Ishikawa (cell line): ENCODE measurements at regions not wholly inside any gene's neighbourhood (a gene's known extent, or its start where the extent isn't known, plus 50 kb on each side); places are given as distances from the start of the nearest gene placed in this dataset.

Source experiments
- CEBPB ChIP-seq: IDR thresholded peaks from 2 replicates; pipeline ENCODE4 v1.6.1; 2012
- CREB1 ChIP-seq: IDR thresholded peaks from 2 replicates; pipeline ENCODE4 v1.6.1; 2012; ENCODE audit warnings: low read depth
- FOXM1 ChIP-seq: IDR thresholded peaks from 2 replicates; pipeline ENCODE4 v1.6.1; 2012; ENCODE audit warnings: low read depth, borderline replicate concordance
- NFIC ChIP-seq: IDR thresholded peaks from 2 replicates; pipeline ENCODE4 v1.6.1; 2012
- RAD21 ChIP-seq: IDR thresholded peaks from 2 replicates; pipeline ENCODE4 v1.6.1; 2012; ENCODE audit warnings: low read depth
- YY1 ChIP-seq: IDR thresholded peaks from 2 replicates; pipeline ENCODE4 v1.6.1; 2012; ENCODE audit warnings: low read depth
- TF ChIP-seq, protein P1 (sequence below): IDR thresholded peaks from 2 replicates; pipeline ENCODE4 v1.6.1; 2012
- TF ChIP-seq, protein P2 (sequence below): IDR thresholded peaks from 2 replicates; pipeline ENCODE4 v1.6.1; 2012
- TF ChIP-seq, protein P3 (sequence below): IDR thresholded peaks from 2 replicates; pipeline ENCODE4 v1.6.1; 2012; ENCODE audit warnings: low read depth, mild to moderate bottlenecking

DNA sequence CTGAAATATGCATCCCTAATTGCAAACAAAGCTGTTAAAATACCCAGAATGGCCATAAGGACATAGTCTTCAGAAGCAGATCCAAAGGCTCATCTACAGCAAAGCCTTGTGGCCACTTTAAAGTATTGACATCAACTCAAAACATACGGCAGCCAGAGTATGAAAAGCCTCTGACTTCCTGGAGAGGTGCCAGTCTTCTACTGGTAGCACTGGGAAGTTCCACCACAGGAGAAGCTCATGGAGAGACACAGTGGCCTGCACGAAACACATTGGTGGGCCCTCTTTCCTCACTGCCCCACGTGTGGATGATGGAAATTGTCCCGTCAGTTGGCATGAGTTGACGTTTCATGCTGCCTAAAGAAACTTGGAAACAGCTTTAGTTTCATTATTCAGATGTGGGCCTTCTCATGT lies 202.6 kb upstream of the HEY2 start:
- no peak for TF ChIP-seq FOXM1
- TF ChIP-seq YY1 = no peak
- TF ChIP-seq RAD21 = no peak
- TF ChIP-seq, protein P1, sequence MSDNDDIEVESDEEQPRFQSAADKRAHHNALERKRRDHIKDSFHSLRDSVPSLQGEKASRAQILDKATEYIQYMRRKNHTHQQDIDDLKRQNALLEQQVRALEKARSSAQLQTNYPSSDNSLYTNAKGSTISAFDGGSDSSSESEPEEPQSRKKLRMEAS = no peak
- TF ChIP-seq, protein P2, sequence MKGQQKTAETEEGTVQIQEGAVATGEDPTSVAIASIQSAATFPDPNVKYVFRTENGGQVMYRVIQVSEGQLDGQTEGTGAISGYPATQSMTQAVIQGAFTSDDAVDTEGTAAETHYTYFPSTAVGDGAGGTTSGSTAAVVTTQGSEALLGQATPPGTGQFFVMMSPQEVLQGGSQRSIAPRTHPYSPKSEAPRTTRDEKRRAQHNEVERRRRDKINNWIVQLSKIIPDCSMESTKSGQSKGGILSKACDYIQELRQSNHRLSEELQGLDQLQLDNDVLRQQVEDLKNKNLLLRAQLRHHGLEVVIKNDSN = no peak
- TF ChIP-seq, protein P3, sequence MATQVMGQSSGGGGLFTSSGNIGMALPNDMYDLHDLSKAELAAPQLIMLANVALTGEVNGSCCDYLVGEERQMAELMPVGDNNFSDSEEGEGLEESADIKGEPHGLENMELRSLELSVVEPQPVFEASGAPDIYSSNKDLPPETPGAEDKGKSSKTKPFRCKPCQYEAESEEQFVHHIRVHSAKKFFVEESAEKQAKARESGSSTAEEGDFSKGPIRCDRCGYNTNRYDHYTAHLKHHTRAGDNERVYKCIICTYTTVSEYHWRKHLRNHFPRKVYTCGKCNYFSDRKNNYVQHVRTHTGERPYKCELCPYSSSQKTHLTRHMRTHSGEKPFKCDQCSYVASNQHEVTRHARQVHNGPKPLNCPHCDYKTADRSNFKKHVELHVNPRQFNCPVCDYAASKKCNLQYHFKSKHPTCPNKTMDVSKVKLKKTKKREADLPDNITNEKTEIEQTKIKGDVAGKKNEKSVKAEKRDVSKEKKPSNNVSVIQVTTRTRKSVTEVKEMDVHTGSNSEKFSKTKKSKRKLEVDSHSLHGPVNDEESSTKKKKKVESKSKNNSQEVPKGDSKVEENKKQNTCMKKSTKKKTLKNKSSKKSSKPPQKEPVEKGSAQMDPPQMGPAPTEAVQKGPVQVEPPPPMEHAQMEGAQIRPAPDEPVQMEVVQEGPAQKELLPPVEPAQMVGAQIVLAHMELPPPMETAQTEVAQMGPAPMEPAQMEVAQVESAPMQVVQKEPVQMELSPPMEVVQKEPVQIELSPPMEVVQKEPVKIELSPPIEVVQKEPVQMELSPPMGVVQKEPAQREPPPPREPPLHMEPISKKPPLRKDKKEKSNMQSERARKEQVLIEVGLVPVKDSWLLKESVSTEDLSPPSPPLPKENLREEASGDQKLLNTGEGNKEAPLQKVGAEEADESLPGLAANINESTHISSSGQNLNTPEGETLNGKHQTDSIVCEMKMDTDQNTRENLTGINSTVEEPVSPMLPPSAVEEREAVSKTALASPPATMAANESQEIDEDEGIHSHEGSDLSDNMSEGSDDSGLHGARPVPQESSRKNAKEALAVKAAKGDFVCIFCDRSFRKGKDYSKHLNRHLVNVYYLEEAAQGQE = no peak
- no peak for TF ChIP-seq CEBPB
- TF ChIP-seq CREB1 = no peak
- TF ChIP-seq NFIC = no peak
